Cardiac fibroblast (primary cell): ENCODE measurements at regions not wholly inside any gene's neighbourhood (a gene's known extent, or its start where the extent isn't known, plus 50 kb on each side); places are given as distances from the start of the nearest gene placed in this dataset.

Experiments
- DNase-seq, 2 donors: peaks; one replicate each; pipeline versions ENCODE4 v3.0.0 to v3.0.0-alpha.2; 2010; ENCODE audit warnings: low read depth in 2 of 2
- H3K4me3 ChIP-seq, 2 donors: replicated peaks in 1 of 2; 1 replicate in 1 of 2; 2 replicates in 1 of 2; pipeline ENCODE4 v1.5.1; 2011; ENCODE audit warnings: low read depth in 2 of 2, low read length in 2 of 2, mild to moderate bottlenecking in 2 of 2, moderate library complexity in 1 of 2
- TF ChIP-seq, protein P1 (sequence below): IDR thresholded peaks from one replicate; pipeline ENCODE4 v1.5.1; 2011; ENCODE audit warnings: low read depth, mild to moderate bottlenecking, low read length, inconsistent platforms

DNA sequence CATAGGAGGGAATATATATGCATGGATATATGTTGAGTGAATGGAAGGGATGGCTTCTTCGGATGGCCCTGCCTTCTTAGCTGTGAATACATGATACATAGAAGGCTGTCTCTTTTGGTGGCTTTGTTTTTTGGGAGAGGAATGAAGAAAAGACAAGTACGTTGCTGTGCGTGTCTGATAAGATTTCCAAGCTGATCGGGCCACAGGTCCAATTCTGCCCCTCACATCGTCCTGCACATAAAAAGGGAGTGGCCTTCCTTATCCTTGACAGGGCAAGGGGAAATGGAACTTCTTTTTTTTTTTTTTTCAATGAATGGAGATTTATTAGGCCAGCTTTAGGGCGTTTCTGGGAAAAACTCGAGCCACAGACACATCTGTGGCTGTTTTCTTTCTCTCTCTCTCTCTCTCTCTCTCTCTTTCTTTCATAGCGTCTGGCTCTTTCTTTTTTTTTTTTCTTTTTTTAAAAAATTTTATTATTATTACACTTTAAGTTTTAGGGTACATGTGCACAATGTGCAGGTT is 103.8 kb upstream of the SPATA13 start:
- no peak overlapping the region for H3K4me3 ChIP-seq
- TF ChIP-seq, protein P1, sequence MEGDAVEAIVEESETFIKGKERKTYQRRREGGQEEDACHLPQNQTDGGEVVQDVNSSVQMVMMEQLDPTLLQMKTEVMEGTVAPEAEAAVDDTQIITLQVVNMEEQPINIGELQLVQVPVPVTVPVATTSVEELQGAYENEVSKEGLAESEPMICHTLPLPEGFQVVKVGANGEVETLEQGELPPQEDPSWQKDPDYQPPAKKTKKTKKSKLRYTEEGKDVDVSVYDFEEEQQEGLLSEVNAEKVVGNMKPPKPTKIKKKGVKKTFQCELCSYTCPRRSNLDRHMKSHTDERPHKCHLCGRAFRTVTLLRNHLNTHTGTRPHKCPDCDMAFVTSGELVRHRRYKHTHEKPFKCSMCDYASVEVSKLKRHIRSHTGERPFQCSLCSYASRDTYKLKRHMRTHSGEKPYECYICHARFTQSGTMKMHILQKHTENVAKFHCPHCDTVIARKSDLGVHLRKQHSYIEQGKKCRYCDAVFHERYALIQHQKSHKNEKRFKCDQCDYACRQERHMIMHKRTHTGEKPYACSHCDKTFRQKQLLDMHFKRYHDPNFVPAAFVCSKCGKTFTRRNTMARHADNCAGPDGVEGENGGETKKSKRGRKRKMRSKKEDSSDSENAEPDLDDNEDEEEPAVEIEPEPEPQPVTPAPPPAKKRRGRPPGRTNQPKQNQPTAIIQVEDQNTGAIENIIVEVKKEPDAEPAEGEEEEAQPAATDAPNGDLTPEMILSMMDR, result no peak
- no peak for DNase-seq

DNA sequence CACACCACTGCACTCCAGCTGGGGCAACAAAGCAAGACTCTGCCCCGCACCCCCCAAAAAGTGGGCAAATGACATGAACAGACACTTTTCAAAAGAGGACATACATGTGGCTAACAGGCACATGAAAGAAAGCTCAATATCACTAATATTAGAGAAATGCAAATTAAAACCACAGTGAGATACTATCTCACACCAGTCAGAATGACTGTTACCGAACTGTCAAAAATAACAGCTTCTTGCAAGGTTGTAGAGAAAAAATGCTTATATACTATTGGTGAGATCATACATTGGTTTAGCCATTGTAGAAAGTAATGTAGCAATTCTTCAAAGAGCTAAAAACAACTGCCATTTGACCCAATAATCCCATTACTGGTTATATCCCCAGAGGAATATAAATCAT is 99.5 kb upstream of the SPATA13 start:
- no peak overlapping the region for H3K4me3 ChIP-seq
- DNase-seq, result no peak
- TF ChIP-seq, protein P1, result no peak

DNA sequence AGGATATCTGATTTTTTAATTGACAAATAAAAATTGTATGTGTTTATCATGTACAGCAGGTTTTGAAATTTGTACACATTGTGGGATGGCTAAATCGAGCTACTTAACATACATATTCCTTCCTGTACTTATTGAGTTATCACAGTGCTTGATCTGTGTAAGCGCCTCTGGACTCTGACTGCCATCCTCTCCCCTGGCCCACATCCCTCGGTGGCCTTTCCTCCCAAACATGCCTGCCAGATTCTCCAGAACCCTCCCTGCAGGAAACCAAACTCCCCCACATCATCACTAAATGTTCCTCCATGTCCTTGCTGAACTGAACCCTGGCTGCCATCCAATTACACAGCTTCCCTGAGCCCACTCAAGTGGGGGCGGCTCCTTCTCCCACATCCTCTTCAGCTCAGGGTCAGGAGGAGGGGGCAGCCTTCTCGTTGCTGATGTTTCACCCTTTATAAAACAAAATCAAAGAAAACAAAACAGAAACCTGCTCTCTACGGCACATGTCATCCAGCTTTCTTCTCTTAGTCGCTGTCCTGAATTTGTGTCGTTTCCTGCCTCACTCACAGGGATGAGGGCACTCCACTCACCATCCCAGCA is 97.1 kb upstream of the SPATA13 start:
- TF ChIP-seq, protein P1, result no peak
- peak in 1 of 2 donors; percentile 63 for DNase-seq
- H3K4me3 ChIP-seq, result no peak overlapping the region

DNA sequence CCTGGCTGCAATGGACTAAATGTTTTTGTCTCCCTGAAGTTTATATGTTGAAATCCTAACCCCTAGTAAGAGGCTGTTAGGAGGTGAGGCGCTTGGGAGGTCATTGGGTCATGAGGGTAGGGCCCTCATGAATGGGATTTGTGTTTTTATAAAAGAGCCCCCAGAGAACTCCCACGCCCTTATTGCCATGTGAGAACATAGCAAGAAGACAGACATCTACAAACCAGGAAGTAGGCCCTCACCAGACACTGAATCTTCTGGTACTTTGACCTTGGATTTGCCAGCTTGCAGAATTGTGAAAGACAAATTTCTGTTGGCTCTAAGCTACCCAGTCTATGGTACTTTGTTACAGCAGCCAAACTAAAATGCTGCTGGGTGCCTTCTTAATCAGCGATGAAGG is 96.1 kb upstream of the SPATA13 start:
- no peak overlapping the region for H3K4me3 ChIP-seq
- DNase-seq, result no peak
- TF ChIP-seq, protein P1, result no peak

DNA sequence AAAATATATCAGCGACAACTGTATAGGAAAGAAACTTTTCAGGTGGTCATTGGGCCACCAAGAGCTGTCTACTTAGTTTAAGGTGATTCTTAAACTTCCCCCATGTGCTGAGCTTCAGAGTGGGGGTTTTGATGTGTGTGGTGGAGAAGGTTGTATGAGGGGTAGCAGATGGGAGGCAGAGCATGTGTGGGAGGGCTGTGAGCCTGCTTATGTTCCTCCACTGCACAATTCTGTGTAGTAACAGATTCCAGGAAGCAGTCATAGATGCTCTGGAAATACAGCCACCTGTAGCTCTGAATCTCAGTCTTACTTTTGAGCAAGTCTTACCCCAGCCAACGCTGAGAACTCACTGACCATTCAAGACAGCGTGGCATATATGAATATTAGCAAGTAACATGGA is 95.3 kb upstream of the SPATA13 start:
- DNase-seq, result no peak
- TF ChIP-seq, protein P1, result no peak
- H3K4me3 ChIP-seq, result no peak overlapping the region

DNA sequence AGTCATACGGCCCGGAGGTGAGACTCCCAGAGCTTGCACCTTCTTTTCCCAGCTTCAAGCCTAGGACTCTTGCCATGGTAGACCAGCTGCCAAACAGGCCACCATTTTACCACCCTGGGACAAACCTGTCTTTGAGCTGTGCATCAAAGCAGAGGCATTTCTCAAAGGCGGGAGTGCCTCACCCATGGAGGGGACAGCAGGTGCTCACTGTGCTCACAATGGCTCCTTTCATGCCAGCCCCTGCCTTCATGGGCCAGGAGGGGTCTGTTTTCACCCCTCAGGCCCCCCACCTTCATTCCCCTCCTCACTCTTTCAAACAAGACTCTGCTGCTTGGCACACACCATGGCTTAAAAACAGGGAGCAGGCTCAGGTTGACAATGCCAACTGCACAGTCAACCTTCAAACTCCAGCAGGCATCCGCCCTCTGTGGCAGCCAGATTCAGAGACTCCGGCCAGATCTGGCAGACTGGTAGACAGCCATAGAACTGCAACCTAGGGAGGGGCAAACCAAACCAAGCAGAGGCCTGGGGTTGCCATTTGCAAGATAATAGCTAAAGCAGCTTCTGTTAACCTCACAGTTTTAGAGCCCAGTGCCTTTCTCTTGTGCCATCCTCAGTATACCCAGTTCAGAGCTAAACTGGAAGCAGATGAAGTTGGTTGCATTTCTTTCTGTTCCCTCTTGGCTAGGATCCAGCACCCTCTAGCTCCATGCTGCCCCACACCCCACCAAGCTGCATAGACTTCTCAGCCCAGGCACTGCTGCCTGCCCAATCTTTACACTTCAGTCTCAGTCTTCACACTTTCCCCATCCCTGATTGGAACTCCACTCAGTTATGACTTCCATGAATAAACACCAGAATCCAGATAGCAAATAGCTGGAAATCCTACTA is 93.9 kb upstream of the SPATA13 start:
- TF ChIP-seq, protein P1, result no peak
- no peak for DNase-seq
- no peak overlapping the region for H3K4me3 ChIP-seq
